ACHN (cell line): ENCODE measurements at regions not wholly inside any gene's neighbourhood (a gene's known extent, or its start where the extent isn't known, plus 50 kb on each side); places are given as distances from the start of the nearest gene placed in this dataset.

Experiments
- DNase-seq: peaks from one replicate; pipeline ENCODE4 v3.0.0-alpha.2; 2015
- in situ Hi-C: cut with HindIII; loops from 2 replicates; pipeline ENCODE4 v1.10.0; 2017; ENCODE audit warnings: low sequenced_read_pairs, low pct_ligation_motif_present, low pct_unique_long_range_greater_than_20kb

- in situ Hi-C loops, result no loop called here
Observed at GRCh38 chr4:187212446-187213080, 488.9 kb upstream of the FAT1 start.

GRCh38 chr4:187215438-187215837, 491.8 kb upstream of the FAT1 start:
- in situ Hi-C loops, result no loop called here
- no peak for DNase-seq

More at GRCh38 chr4:187212446-187213080, 488.9 kb upstream of the FAT1 start:
- DNase-seq, result no peak

GRCh38 chr4:187218705-187219245, 495.1 kb upstream of the FAT1 start:
- no peak for DNase-seq
- in situ Hi-C loops, result no loop called here

GRCh38 chr4:187224560-187224959, 500.9 kb upstream of the FAT1 start:
- in situ Hi-C loops, result no loop called here
- DNase-seq, result no peak

- in situ Hi-C loops, result no loop called here
- no peak for DNase-seq
Observed at GRCh38 chr4:187227907-187228704, 504.4 kb upstream of the FAT1 start.

GRCh38 chr4:187232196-187232595, 508.5 kb upstream of the FAT1 start:
- DNase-seq, result no peak
- in situ Hi-C loops, result no loop called here

- no peak for DNase-seq
Observed at GRCh38 chr4:187232796-187233195, 509.1 kb upstream of the FAT1 start.

GRCh38 chr4:187235456-187236170, 512.0 kb upstream of the FAT1 start:
- in situ Hi-C loops, result no loop called here
- DNase-seq, result peak; percentile 77

More at GRCh38 chr4:187232796-187233195, 509.1 kb upstream of the FAT1 start:
- in situ Hi-C loops, result no loop called here

- DNase-seq, result peak; percentile 75
- in situ Hi-C loops, result no loop called here
Observed at GRCh38 chr4:187236209-187236890, 512.7 kb upstream of the FAT1 start.

GRCh38 chr4:187238646-187239045, 515.0 kb upstream of the FAT1 start:
- in situ Hi-C loops, result no loop called here
- DNase-seq, result no peak

- no peak for DNase-seq
- in situ Hi-C loops, result no loop called here
Observed at GRCh38 chr4:187251896-187252295, 528.2 kb upstream of the FAT1 start.

- in situ Hi-C loops, result no loop called here
- no peak for DNase-seq
Observed at GRCh38 chr4:187256897-187257296, 533.2 kb upstream of the FAT1 start.

GRCh38 chr4:187258651-187259401, 535.2 kb upstream of the FAT1 start:
- in situ Hi-C loops, result no loop called here
- DNase-seq, result no peak

- in situ Hi-C loops, result no loop called here
- no peak for DNase-seq
Observed at GRCh38 chr4:187268940-187269339, 545.3 kb upstream of the FAT1 start.

- in situ Hi-C loops, result no loop called here
- DNase-seq, result no peak
Observed at GRCh38 chr4:187270154-187270553, 546.5 kb upstream of the FAT1 start.

- in situ Hi-C loops, result no loop called here
- DNase-seq, result no peak
Observed at GRCh38 chr4:187271848-187272247, 548.2 kb upstream of the FAT1 start.

- DNase-seq, result no peak
- in situ Hi-C loops, result no loop called here
Observed at GRCh38 chr4:187274153-187274552, 550.5 kb upstream of the FAT1 start.
